Lower lobe of right lung (tissue), 2 donors: ENCODE measurements at regions not wholly inside any gene's neighbourhood (a gene's known extent, or its start where the extent isn't known, plus 50 kb on each side); places are given as distances from the start of the nearest gene placed in this dataset.
A peak's percentile ranks its signal among the peaks of the same experiment; 100 is the strongest.

Source experiments
- ATAC-seq, 2 donors: fragments of 200-7000 bp; cut with Tn5 transposase; one replicate each; pipeline ENCODE4 v1.9.1; 2020 to 2022; ENCODE audit warnings: mild to moderate bottlenecking in 2 of 2, moderate library complexity in 2 of 2
- DNase-seq: peaks from one replicate; pipeline ENCODE4 v3.0.0-alpha.2; 2020
- H3K27ac ChIP-seq: fragments of 200-600 bp; one replicate; pipeline ENCODE4 v1.8.0; 2022
- H3K27me3 ChIP-seq: fragments of 200-600 bp; one replicate; pipeline ENCODE4 v1.8.0; 2022; ENCODE audit warnings: low read depth
- H3K36me3 ChIP-seq: fragments of 200-600 bp; one replicate; pipeline ENCODE4 v1.8.0; 2022; ENCODE audit warnings: mild to moderate bottlenecking
- H3K4me1 ChIP-seq: fragments of 200-600 bp; one replicate; pipeline ENCODE4 v1.8.0; 2022
- H3K4me3 ChIP-seq: fragments of 200-600 bp; one replicate; pipeline ENCODE4 v1.8.0; 2022; ENCODE audit warnings: mild to moderate bottlenecking
- H3K9me3 ChIP-seq: fragments of 200-600 bp; one replicate; pipeline ENCODE4 v1.8.0; 2022
- intact Hi-C: fragments of 100-400 bp; cut with DNase I; formaldehyde crosslinking; loops from one replicate; pipeline ENCODE4 v1.11.0; 2022
- TF ChIP-seq, protein P1 (sequence below): fragments of 200-600 bp; IDR thresholded peaks from one replicate; pipeline ENCODE4 v1.8.0; 2022; ENCODE audit warnings: antibody characterized with exemption, mild to moderate bottlenecking
- donor health status: DM: no; HTN: yes; CAD: no; lungs with severe emphysema.

DNA sequence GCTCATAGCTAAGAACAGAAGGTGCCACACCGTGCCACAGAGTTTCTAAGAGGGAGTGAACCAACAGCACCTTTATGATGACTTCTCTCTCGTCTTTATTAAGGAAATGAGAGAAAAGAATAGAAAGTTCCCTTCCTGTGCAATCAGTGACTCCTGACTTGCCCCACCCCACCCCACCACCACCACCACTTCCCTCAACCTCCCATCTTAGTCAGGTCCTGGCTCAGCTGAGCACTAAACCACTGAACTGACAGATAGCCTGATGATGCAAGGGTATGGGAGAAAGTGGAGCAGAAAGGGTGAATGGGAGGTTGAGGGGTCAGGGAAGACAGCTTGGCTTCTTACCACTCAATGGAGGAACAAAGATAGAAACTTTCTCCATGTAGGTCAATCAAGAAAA is 75.2 kb upstream of the RMDN2 start:
- DNase-seq: no peak

DNA sequence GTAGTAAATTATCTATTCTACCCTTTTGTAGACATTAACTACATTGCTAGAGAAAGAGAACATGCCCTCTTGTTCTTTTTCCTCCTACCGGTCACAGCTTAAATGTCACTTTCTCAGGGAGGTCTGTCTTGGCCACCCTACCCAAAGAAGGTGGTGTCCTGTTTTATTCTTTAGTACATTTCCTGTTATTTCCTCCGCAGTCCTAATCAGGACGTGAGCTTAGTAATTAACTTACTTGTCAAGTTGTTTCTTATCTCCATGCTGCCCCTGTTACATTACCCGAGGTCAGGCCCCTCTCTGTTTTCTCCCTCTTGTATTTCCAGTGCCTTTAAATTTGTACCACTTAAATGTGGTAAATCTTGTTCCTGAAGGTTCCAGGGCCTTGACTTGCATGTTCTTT is 73.7 kb upstream of the RMDN2 start:
- Histone ChIP-seq H3K27ac (peak overlapping the region; percentile 29), H3K36me3 (no peaks in the 10 kb centered on the region), H3K4me1 (peaks cover 30% of the 10 kb centered on the region), H3K9me3 (no peaks in the 10 kb centered on the region), H3K4me3 (no peak overlapping the region), H3K27me3 (no peaks in the 10 kb centered on the region)
- DNase-seq: no peak
- intact Hi-C loops: no loop called here
- peak in 1 of 2 donors; percentile 25 for ATAC-seq
- TF ChIP-seq, protein P1, sequence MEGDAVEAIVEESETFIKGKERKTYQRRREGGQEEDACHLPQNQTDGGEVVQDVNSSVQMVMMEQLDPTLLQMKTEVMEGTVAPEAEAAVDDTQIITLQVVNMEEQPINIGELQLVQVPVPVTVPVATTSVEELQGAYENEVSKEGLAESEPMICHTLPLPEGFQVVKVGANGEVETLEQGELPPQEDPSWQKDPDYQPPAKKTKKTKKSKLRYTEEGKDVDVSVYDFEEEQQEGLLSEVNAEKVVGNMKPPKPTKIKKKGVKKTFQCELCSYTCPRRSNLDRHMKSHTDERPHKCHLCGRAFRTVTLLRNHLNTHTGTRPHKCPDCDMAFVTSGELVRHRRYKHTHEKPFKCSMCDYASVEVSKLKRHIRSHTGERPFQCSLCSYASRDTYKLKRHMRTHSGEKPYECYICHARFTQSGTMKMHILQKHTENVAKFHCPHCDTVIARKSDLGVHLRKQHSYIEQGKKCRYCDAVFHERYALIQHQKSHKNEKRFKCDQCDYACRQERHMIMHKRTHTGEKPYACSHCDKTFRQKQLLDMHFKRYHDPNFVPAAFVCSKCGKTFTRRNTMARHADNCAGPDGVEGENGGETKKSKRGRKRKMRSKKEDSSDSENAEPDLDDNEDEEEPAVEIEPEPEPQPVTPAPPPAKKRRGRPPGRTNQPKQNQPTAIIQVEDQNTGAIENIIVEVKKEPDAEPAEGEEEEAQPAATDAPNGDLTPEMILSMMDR: no peak

More for the DNA sequence above, 75.2 kb upstream of the RMDN2 start:
- Histone ChIP-seq H3K27me3 (no peaks in the 10 kb centered on the region), H3K4me1 (peaks cover 16% of the 10 kb centered on the region), H3K36me3 (no peaks in the 10 kb centered on the region), H3K4me3 (no peak overlapping the region), H3K9me3 (no peaks in the 10 kb centered on the region), H3K27ac (no peak overlapping the region)
- TF ChIP-seq, protein P1: no peak
- ATAC-seq: peak; percentile 45 to 52
- intact Hi-C loops: no loop called here

DNA sequence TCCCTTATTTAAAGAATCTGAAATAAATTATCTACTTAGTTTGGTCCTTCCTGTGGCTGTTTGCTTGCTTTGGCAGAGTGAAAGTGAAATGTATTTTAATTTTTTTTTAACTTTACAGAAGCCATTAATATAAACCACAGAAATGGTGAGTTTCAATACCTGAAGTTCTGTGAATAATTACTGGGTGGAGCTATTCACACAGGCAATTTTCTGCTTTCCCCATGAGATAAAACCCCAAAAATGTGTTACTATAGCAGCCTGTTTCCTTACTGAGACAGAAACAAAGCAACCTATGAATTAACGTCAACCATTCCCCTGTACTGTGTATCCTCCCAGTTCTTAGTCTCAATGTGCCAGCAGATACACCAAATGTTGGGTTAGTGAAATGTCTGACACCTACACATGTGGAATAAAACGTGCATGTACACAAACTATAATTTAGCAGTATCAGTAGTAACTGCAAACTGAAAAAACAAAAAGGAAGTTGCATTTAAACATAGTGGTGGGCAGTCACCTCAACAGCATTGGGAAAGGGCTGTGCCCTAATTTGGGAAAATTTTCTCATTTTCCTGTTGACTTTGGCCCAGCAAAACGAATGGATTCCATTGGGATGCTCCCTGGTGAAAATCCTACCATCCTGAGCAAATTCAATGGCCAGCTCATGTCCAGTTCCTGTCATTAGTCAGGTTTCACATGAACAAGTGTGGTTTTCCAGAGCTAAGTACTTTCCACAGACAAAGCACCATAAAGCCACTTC is 73.1 kb upstream of the RMDN2 start:
- H3K27ac ChIP-seq: peak overlapping the region; percentile 50
- no peaks in the 10 kb centered on the region for H3K27me3 ChIP-seq
- H3K36me3 ChIP-seq: no peaks in the 10 kb centered on the region
- H3K4me3 ChIP-seq: no peak overlapping the region
- H3K4me1 ChIP-seq: peaks cover 31% of the 10 kb centered on the region
- no peaks in the 10 kb centered on the region for H3K9me3 ChIP-seq
- no peak for ATAC-seq
- no peak for DNase-seq
- intact Hi-C loops: no loop called here
- TF ChIP-seq, protein P1: no peak

DNA sequence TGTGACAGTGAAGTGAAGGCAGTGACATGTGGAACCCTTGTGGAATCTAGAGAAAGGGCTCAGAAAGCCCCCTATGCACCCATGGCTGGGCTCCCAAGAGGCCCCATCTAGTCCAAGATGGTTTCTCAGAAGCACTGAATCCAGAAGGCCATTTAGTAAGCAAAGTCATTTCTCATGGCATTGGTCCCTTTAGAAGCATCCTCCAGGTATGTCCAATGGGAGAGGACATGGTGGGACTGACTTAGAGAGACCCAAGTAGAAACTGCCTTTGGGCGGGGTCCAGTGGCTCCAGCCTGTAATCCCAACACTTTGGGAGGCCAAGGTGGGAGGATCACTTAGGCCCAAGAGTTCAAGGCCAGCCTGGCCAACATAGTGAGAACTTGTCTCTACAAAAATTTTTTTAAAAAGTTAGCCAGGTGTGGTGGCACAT is 72.5 kb upstream of the RMDN2 start:
- DNase-seq: no peak
- Histone ChIP-seq H3K36me3 (no peaks in the 10 kb centered on the region), H3K4me1 (peaks cover 31% of the 10 kb centered on the region), H3K27me3 (no peaks in the 10 kb centered on the region), H3K4me3 (no peak overlapping the region), H3K27ac (peak overlapping the region; percentile 50), H3K9me3 (no peaks in the 10 kb centered on the region)
- no peak for ATAC-seq
- intact Hi-C loops: no loop called here
- TF ChIP-seq, protein P1: no peak

DNA sequence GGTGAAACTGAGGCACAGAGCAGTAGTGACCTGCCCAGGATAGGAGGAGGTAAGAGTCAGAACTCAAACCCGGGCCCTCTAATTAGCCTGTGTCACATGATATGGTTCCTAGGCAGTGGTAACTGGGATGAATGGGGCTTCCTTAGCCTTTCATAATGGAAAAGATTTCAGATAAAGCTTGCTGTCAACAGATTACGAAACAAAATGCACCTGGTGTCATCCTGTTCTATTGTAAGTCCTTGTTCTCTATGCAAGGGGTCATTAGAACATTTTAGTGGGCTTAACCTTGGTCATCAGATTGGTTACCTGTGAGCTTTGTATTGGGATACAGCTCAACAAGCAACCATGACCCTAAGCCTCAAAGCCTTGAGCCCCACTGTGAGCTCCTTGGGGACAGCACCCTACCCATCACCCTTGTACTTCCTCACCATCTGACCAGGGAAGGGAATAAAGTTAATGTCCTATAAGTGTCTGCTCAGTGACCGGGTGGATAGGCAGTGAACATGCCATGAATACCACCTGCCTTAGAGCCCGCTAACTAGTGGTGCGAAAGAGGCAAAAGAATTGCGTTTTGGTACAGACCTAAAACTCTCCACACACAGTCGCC is 70.3 kb upstream of the RMDN2 start:
- TF ChIP-seq, protein P1: no peak

More for the DNA sequence above, 70.3 kb upstream of the RMDN2 start:
- no peak for DNase-seq
- no peak overlapping the region for H3K4me3 ChIP-seq
- H3K36me3 ChIP-seq: no peaks in the 10 kb centered on the region
- no peaks in the 10 kb centered on the region for H3K27me3 ChIP-seq
- intact Hi-C loops: no loop called here
- H3K4me1 ChIP-seq: peaks cover 31% of the 10 kb centered on the region
- peaks cover 6% of the 10 kb centered on the region for H3K9me3 ChIP-seq
- peak overlapping the region; percentile 74 for H3K27ac ChIP-seq
- no peak for ATAC-seq
